GM12875 (cell line): ENCODE measurements at regions not wholly inside any gene's neighbourhood (a gene's known extent, or its start where the extent isn't known, plus 50 kb on each side); places are given as distances from the start of the nearest gene placed in this dataset.

Experiments
- H3K4me3 ChIP-seq: one replicate; pipeline ENCODE4 v1.5.1; 2011; ENCODE audit warnings: low read depth, low read length, control low read depth
- TF ChIP-seq, protein P1 (sequence below): IDR thresholded peaks from 2 replicates; pipeline ENCODE4 v1.5.1; 2011; ENCODE audit warnings: low read depth, mild to moderate bottlenecking, control low read depth, inconsistent platforms, low read length, moderate library complexity, borderline replicate concordance; ENCODE audit not compliant: insufficient read depth

DNA sequence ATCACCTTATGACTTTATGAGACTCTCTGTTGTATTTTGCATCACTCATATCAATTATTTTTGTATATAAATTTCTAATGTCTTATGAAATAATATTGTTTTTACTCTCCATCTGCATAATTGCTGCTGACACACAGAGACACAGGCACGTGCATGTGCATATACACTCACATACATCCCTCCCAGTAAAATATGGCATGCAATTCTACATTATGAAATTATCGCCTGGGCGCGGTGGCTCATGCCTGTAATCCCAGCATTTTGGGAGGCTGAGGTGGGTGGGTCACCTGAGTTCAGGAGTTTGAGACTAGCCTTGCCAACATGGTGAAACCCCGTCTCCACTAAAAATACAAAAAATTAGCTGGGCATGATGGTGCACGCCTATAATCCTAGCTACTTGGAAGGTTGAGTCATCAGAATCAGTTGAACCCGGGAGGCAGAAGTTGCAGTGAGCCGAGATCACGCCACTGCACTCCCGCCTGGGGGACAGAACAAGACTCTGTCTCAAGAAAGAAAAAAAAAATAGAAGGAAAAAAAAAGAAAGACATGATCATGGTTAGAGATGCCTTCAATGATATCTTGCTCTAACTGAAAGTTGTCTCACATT is 96.7 kb upstream of the LUZP2 start:
- H3K4me3 ChIP-seq = no peak overlapping the region
- TF ChIP-seq, protein P1, sequence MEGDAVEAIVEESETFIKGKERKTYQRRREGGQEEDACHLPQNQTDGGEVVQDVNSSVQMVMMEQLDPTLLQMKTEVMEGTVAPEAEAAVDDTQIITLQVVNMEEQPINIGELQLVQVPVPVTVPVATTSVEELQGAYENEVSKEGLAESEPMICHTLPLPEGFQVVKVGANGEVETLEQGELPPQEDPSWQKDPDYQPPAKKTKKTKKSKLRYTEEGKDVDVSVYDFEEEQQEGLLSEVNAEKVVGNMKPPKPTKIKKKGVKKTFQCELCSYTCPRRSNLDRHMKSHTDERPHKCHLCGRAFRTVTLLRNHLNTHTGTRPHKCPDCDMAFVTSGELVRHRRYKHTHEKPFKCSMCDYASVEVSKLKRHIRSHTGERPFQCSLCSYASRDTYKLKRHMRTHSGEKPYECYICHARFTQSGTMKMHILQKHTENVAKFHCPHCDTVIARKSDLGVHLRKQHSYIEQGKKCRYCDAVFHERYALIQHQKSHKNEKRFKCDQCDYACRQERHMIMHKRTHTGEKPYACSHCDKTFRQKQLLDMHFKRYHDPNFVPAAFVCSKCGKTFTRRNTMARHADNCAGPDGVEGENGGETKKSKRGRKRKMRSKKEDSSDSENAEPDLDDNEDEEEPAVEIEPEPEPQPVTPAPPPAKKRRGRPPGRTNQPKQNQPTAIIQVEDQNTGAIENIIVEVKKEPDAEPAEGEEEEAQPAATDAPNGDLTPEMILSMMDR = no peak

DNA sequence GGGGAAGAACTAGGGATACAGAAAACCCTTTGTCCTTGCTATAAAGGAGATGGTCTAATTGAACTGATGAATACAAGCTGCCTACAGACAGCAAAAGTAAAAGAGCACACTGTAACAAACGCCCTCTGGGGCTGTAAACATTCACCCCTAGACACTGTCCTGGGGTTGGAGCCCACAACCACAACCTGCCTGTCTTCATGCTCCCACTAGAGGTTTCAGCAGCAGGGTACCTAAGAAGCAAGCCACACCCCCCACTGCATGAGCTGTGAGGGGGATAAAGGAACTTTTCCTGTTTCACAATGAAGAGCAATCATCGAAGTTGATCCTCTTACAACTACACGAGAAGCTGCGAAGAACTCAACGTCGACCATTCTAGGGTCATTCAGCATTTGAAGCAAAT is 90.5 kb upstream of the LUZP2 start:
- no peak overlapping the region for H3K4me3 ChIP-seq
- TF ChIP-seq, protein P1 = no peak

DNA sequence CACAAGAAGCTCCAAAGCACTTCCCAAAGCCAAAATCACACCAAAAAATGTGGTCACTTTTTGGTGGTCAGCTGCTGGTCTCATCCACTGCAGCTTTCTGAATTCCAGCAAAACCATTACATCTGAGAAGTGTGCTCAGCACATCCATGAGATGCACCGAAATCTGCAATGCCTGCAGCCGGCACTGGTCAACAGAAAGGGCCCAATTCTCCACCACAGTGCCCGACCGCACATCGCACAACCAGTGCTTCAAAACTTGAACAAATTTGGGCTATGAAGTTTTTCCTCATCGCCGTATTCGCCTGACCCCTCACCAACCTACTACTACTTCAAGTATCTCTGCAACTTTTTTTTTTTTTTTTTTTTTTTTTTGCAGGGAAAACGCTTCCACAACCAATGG is 89.9 kb upstream of the LUZP2 start:
- H3K4me3 ChIP-seq = no peak overlapping the region
- TF ChIP-seq, protein P1 = no peak

DNA sequence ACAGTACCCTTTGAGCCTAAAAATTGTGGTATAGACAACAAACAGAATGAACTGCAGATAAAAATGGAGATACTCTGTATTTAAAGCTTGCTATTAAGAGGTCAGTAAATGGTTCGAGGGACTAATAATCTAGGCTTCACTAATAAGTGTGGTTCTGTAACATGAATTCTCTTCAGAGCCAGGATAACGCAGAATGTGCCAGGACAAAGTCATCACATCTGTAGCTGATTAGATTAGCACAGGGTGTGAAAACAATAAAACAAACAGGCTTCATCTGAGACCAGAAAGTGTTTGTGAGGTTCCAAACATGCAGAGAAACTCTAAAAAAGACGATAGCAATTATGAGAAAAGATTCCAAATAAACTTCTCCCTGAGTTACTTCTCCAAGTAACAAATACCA is 89.1 kb upstream of the LUZP2 start:
- TF ChIP-seq, protein P1 = no peak

DNA sequence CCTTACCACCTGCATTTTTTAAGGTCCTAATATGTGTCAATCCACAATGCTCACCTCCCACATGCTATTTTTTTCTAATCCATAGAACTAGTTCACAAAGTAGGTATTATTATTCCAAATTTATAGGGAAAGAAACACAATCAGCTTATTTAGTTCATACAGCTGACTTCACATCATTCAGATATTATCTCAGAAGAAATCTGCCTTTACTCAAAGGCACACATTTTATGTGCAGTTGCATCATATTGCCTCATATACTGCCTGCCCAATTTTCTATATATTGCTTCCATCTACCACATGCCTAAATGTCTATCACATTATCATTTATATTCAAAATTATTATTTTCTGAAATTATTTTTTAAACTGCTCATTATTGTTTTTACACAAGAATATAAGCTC is 88.7 kb upstream of the LUZP2 start:
- no peak overlapping the region for H3K4me3 ChIP-seq
- TF ChIP-seq, protein P1 = no peak

More for the DNA sequence above, 89.1 kb upstream of the LUZP2 start:
- no peak overlapping the region for H3K4me3 ChIP-seq

DNA sequence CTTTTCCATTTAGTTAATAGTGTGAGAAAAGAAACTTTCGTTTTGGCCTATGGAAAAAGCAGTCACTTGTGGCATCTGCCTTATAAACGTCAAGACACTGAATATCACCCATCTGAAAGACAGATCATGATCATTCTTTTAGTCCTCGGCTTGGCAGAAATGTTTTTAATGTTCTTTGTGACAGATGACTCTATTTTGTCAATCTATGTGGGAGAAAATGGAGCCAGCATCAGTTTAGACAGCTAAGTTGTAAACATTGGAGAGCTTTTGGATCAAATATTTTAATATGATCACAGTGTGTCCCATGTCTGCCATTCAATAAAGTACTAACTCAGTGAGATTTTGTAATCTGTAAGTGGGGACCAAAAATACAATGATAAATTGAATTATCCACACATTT is 85.1 kb upstream of the LUZP2 start:
- H3K4me3 ChIP-seq = no peak overlapping the region
- TF ChIP-seq, protein P1 = no peak

DNA sequence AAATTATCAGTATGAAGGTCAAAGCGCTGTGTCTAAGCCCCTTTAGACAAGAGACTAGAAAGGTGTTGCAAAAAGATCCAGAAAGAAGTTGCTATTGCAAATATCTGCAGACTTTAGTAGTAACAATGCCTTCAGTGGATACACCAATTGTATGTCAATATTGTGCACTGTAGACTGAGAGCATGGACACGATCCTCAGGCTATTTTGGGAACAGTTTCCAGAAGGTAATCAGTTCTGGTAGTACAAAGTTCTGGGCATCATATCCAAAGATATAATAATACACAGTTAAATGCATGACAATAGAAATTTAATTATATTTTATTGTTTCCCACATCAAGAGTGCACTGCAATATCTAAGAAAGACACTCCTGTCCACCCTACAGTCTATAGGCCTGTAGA is 84.1 kb upstream of the LUZP2 start:
- TF ChIP-seq, protein P1 = no peak
- H3K4me3 ChIP-seq = no peak overlapping the region
